T-helper 2 cell (primary cell): ENCODE measurements at regions not wholly inside any gene's neighbourhood (a gene's known extent, or its start where the extent isn't known, plus 50 kb on each side); places are given as distances from the start of the nearest gene placed in this dataset.

Source experiments
- DNase-seq, 5 experiments: peaks; one replicate each; pipeline versions ENCODE4 v3.0.0 to v3.0.0-alpha.2; 2012 to 2022

DNA sequence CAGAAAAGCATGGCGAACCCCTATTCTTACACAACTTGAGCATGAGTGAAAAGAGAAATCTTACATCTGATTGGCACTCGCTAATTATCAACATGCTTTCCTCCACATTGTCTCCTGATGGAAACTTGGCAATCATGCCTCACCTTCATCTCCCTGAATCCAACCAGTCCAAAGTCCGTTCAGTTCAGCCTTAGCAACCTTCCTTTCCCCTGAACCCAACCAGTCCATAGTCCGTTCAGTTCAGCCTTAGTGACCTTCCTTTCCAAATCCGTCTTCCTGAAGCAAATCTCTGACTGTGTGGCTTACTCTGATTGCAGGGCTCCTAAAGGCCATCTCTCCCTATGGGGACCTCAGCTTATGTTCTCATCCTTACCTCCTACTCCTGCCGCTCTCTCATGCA lies 538.3 kb upstream of the CLINT1 start:
- DNase-seq = no peak

- DNase-seq = no peak
Observed at GRCh38 chr5:158394102-158394501, 535.2 kb upstream of the CLINT1 start.

DNA sequence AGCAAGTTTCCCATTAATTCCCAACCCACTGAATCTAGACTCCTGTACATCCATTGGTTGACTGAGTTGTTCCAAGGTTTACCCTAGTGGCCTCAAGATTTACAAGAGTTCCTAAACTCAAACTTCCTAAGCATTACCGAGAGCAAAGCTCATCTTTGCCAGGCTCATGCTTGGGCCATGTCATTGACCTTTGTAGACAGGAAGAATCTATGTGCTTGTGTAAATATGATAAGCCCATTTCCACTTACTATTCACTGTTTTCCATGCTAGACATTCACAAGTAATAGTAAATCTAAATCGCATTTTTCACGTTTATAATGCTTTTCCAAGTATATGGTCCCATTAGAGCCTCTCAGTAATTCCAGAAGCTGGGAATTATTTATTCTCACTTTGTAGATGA lies 534.5 kb upstream of the CLINT1 start:
- DNase-seq = no peak

DNA sequence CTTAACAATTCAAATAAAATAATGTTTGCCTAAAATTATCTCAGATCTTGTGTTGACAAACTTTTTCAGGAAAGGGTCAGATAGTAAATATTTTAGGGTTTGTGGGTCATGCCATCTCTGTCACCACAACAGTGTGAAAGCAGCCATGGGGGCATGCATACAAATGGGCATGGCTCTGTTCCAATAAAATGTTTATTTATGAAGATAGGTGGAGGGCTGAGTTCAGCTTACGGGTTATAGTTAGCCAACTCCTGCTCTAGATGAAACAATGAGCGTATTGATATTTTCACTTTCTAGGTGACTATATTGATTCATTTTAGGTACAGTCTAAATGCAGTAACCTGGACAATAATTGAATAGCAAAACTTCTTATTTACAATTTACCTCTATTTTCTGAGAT lies 533.8 kb upstream of the CLINT1 start:
- DNase-seq = no peak

- no peak for DNase-seq
Observed at GRCh38 chr5:158390577-158390976, 531.6 kb upstream of the CLINT1 start.

DNA sequence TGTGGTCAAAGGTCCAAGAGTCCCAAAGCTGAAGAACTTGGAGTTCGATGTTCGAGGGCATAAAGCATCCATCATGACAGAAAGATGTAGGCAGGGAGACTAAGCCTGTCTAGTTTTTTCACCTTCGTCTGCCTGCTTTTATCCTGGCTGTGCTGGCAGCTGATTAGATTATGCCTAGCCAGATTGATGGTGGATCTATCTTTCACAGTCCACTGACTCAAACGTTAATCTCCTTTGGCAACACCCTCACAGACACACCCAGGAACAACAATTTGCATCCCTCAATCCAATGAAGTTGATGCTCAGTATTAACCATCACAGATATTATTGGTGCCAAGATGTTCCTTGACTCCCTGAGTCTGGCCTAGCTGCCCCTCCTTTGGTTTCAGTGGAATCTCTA lies 530.8 kb upstream of the CLINT1 start:
- DNase-seq = no peak

- DNase-seq = no peak
Observed at GRCh38 chr5:158388021-158388420, 529.1 kb upstream of the CLINT1 start.

- DNase-seq = no peak
Observed at GRCh38 chr5:158387499-158387898, 528.6 kb upstream of the CLINT1 start.

GRCh38 chr5:158385982-158386381 lies 527.0 kb upstream of the CLINT1 start:
- DNase-seq = no peak

DNA sequence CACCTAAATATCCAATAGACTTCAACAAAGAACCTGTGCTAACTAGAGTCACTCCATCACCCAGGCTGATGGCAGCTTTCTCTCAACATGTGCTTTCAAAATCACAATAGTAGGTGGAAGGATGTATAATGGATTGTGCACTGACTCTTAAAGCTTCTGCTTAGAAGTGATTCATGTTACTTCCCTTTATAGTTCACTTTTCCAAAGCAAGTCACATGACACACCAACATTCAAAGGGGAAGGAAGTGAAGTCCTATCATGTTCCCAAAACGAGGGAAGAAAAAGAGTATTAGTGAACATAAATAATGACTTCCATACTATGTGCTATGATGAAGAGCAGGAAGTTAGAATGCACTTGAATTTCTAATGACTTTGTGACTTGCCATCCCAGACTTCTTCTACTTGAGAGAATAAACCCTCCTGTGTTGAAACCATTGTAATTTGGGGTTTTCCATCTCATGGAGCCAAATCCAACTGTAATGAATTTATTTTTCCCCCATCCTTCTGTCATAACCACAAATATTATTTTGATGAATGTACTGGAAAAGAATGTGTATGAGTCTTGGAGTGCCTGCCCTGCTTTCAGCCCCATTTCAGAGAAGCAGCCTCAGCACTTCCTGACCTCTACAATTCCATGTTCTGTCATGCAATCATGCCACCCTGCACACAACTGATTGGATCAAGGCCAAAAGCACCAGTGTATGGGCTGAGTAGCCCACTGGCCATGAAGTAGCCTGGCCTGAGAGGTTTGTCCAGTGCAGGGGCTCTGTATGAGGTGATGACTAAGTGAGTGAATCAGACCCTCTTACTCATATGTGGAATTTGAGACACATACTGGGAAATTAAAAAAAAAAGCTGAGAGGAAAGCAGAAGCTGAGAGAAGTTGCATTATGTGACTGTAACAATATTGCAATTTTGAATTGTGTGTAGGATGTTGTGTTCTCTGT lies 525.9 kb upstream of the CLINT1 start:
- no peak for DNase-seq

DNA sequence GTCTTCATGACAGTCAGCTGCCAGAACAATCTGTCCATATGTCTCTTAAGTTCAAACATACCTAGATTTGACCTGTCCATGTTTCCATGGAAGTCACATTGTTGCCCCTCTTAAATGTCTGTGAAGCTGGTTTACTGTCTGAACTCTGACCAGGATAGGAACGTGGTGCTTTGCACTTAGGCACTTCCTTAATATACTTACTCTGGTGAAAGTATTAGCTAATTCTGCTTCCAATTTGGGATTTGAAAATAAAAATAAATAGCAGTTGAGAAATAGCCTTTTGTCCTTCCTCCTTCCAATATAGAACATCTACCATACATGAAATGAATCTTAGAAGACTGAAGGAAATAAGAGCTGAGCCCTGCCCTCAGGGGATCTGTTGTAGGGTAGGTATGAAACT lies 524.5 kb upstream of the CLINT1 start:
- DNase-seq = no peak

GRCh38 chr5:158382473-158382872 lies 523.5 kb upstream of the CLINT1 start:
- DNase-seq = peak in 1 of 5 experiments; percentile 57

DNA sequence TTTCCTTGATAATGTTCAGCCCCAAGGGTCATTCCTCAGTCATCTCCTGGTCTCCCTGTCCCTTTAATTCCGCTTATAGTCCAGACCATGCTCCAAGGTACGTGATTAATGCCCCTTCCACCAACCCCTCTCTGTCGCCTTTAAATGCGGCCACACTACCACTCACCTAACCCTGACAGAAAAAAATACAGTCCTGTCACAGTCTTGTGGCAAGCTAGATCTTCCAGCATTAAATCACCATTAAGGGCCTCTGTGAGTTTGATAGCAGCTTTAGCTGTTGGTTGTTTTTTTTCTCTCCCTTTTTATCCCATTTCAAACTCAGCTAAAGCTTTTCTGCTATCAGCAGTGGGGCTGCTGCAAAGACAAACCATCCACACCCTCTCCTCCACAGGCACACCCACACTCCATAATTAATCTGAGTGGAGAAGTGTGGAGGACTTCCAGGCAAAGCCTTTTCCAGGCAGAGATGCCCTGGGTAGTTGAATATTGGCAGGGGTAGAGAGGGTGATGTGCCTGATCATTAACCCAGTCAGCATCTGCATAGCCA lies 522.7 kb upstream of the CLINT1 start:
- DNase-seq = no peak

- no peak for DNase-seq
Observed at GRCh38 chr5:158380661-158381060, 521.7 kb upstream of the CLINT1 start.

DNA sequence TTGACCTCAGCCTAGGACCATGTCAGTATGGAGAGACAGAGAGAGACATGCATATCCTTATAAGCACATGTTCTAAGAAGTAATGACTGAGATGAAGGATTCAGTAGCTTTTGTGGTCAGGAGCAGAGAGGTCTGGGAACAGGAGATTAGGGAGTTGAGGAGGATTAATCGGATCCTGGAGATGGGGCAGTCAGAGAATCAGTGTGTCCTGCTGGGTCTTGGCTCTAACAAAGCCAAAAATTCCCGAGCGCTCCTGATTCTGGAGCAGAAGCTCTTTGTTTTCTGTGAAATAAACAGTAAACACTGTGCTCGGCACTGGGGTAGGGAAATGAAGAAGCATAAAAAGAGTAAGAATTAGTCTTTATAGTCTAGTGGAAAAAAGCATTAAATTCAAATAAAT lies 520.0 kb upstream of the CLINT1 start:
- DNase-seq = no peak

DNA sequence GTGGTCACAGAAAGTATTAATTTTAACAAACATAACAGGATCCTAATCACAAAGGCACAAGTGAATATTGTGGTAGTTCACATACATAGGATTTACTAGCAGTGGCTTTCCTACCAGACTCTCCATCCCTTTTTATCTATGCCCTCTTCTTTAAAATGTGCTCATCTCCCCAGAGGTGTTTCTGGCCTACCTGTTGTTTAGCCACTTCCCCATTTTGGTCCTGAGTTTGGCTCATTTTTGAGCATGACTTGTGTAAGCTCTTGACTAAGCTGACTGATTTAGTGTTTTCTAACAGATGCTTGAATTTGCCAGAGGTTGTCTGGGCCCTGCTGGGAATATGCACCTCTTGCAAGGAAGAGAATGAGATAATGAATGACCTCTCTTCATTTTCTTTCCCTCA lies 517.7 kb upstream of the CLINT1 start:
- no peak for DNase-seq

DNA sequence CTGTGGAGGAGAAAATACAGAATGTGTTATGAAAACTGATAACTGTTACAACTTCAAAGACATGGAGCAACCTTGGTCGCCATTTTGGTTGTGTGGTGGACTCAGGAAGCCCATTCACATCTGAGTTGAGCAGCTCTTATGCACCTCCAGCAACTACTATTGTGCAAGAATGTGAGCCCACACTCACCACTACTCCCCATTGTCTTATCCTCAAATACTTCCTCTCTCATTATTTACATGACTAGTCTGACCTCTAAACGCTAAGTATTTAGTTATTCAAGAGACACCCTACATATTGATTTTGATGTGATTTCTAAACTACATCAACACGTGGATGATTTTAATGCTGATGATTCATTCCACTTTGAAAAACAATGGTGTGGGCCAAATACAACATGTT lies 516.6 kb upstream of the CLINT1 start:
- DNase-seq = no peak

GRCh38 chr5:158373608-158374395 lies 514.9 kb upstream of the CLINT1 start:
- DNase-seq = no peak

- no peak for DNase-seq
Observed at GRCh38 chr5:158369241-158369640, 510.3 kb upstream of the CLINT1 start.

GRCh38 chr5:158368686-158369085 lies 509.7 kb upstream of the CLINT1 start:
- DNase-seq = no peak

GRCh38 chr5:158364367-158364766 lies 505.4 kb upstream of the CLINT1 start:
- DNase-seq = no peak

- DNase-seq = no peak
Observed at GRCh38 chr5:158354958-158355357, 496.0 kb upstream of the CLINT1 start.

- DNase-seq = no peak
Observed at GRCh38 chr5:158351485-158352125, 492.7 kb upstream of the CLINT1 start.
